GM12801 (cell line): ENCODE measurements at regions not wholly inside any gene's neighbourhood (a gene's known extent, or its start where the extent isn't known, plus 50 kb on each side); places are given as distances from the start of the nearest gene placed in this dataset.

Source experiments
- CTCF ChIP-seq: IDR thresholded peaks from one replicate; pipeline ENCODE4 v1.5.1; 2011; ENCODE audit warnings: control low read depth; ENCODE audit not compliant: insufficient read length; ENCODE audit errors: extremely low read depth

GRCh38 chr1:98278055-98278454, 357.2 kb upstream of the DPYD start:
- no peak for TF ChIP-seq CTCF

- TF ChIP-seq CTCF, result no peak
Observed at GRCh38 chr1:98277118-98277517, 356.3 kb upstream of the DPYD start.

- no peak for TF ChIP-seq CTCF
Observed at GRCh38 chr1:98276514-98276913, 355.7 kb upstream of the DPYD start.

GRCh38 chr1:98268316-98268715, 347.5 kb upstream of the DPYD start:
- TF ChIP-seq CTCF, result no peak

GRCh38 chr1:98267423-98267822, 346.6 kb upstream of the DPYD start:
- TF ChIP-seq CTCF, result no peak

- no peak for TF ChIP-seq CTCF
Observed at GRCh38 chr1:98264727-98265126, 343.9 kb upstream of the DPYD start.

GRCh38 chr1:98260839-98261238, 340.0 kb upstream of the DPYD start:
- no peak for TF ChIP-seq CTCF

GRCh38 chr1:98260412-98260811, 339.6 kb upstream of the DPYD start:
- TF ChIP-seq CTCF, result no peak
